ENCODE measurements at regions not wholly inside any gene's neighbourhood (a gene's known extent, or its start where the extent isn't known, plus 50 kb on each side); places are given as distances from the start of the nearest gene placed in this dataset.

DNA sequence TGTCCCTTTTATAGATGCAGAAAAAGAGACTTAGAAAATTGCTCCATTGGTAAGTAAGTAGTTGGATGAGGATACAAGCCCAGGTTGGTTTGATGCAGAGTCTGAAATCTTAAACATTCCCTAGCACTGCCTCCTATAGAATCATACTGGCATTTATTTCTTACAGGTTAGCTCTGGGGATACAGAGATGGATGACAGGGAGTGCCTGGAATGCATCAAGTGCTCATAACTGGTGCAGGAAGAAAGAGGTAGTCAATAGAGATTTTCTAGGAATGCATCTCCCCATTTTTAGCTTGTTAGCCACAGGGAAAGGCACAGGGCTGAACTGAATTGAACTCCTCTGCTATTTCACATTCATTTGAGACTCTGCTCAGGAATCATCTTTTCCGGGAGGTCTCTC is 269.0 kb upstream of the USP24 start:
- H2AFZ ChIP-seq (ENCODE audit: low read depth, low read length): no peak overlapping the region
- H3K4me3 ChIP-seq (ENCODE audit: low read length): no peak overlapping the region
- TF ChIP-seq EZH2phosphoT487 (IDR thresholded peaks at IDR 0.05; ENCODE audit: low read depth): no peak
- no peak for TF ChIP-seq CTCF (IDR thresholded peaks at IDR 0.05; ENCODE audit: low read depth, low read length)
- no peaks in the 10 kb centered on the region; the same call in 1 of the 2 replicates for H3K27me3 ChIP-seq (ENCODE audit: low read depth, low read length)
- no peaks in the 10 kb centered on the region for H3K9me3 ChIP-seq (ENCODE audit: insufficient read depth, low read length)
- H3K9ac ChIP-seq (ENCODE audit: low read length): no peak overlapping the region
- H3K4me1 ChIP-seq (ENCODE audit: low read length): no peaks in the 10 kb centered on the region
- H4K20me1 ChIP-seq (ENCODE audit: insufficient read depth, low read length): no peaks in the 10 kb centered on the region
- no peaks in the 10 kb centered on the region for H3K79me2 ChIP-seq (ENCODE audit: low read length)
- H3K27ac ChIP-seq (ENCODE audit: low read length): no peak overlapping the region
- H3K4me2 ChIP-seq (ENCODE audit: low read length): no peak overlapping the region
- no peaks in the 10 kb centered on the region for H3K36me3 ChIP-seq (replicated peaks; ENCODE audit: low read depth, low read length)

- Histone ChIP-seq H3K4me2 (ENCODE audit: low read length) (no peak overlapping the region), H2AFZ (ENCODE audit: low read depth, low read length) (no peak overlapping the region), H3K9ac (ENCODE audit: low read length) (no peak overlapping the region), H3K36me3 (replicated peaks; ENCODE audit: low read depth, low read length) (no peaks in the 10 kb centered on the region), H3K27ac (ENCODE audit: low read length) (no peak overlapping the region), H3K79me2 (ENCODE audit: low read length) (no peaks in the 10 kb centered on the region), H3K4me1 (ENCODE audit: low read length) (no peaks in the 10 kb centered on the region), H4K20me1 (ENCODE audit: insufficient read depth, low read length) (no peaks in the 10 kb centered on the region), H3K9me3 (ENCODE audit: insufficient read depth, low read length) (no peaks in the 10 kb centered on the region), H3K4me3 (ENCODE audit: low read length) (no peak overlapping the region), H3K27me3 (ENCODE audit: low read depth, low read length) (no peaks in the 10 kb centered on the region; the same call in 1 of the 2 replicates)
- TF ChIP-seq EZH2phosphoT487 (IDR thresholded peaks at IDR 0.05; ENCODE audit: low read depth) (no peak), CTCF (IDR thresholded peaks at IDR 0.05; ENCODE audit: low read depth, low read length) (0 out of 2 replicates have a peak, but pooled peaks have one; percentile 10)
These were observed 268.4 kb upstream of the USP24 start for GRCh38 chr1:55483523-55483922.

DNA sequence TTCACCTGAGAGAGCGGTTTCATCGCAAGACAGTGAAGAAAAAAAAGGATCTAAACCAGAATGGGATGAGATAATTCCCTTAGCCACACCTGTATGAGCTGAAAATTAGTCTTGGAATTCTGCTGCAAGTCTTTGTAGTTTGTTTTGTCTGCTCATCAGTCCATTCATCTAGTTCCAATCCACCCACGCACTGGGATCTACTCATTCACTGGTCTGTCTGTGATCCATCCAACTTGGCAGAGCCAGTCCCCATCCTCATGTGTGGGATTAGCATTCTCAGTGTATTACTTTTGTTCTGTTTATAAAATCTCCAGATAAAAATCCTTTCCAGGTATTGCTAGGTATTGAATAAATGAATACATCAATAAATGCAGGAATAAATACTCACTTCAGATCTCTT is 266.5 kb upstream of the USP24 start:
- H3K4me1 ChIP-seq (ENCODE audit: low read length): no peaks in the 10 kb centered on the region
- no peaks in the 10 kb centered on the region for H4K20me1 ChIP-seq (ENCODE audit: insufficient read depth, low read length)
- no peaks in the 10 kb centered on the region; the same call in 1 of the 2 replicates for H3K27me3 ChIP-seq (ENCODE audit: low read depth, low read length)
- H3K9ac ChIP-seq (ENCODE audit: low read length): no peak overlapping the region
- no peak overlapping the region for H3K4me3 ChIP-seq (ENCODE audit: low read length)
- no peaks in the 10 kb centered on the region for H3K36me3 ChIP-seq (replicated peaks; ENCODE audit: low read depth, low read length)
- H3K9me3 ChIP-seq (ENCODE audit: insufficient read depth, low read length): no peaks in the 10 kb centered on the region
- no peak overlapping the region for H3K4me2 ChIP-seq (ENCODE audit: low read length)
- H3K79me2 ChIP-seq (ENCODE audit: low read length): no peaks in the 10 kb centered on the region
- no peak overlapping the region for H2AFZ ChIP-seq (ENCODE audit: low read depth, low read length)
- TF ChIP-seq CTCF (IDR thresholded peaks at IDR 0.05; ENCODE audit: low read depth, low read length) (no peak), EZH2phosphoT487 (IDR thresholded peaks at IDR 0.05; ENCODE audit: low read depth) (no peak)
- no peak overlapping the region for H3K27ac ChIP-seq (ENCODE audit: low read length)

DNA sequence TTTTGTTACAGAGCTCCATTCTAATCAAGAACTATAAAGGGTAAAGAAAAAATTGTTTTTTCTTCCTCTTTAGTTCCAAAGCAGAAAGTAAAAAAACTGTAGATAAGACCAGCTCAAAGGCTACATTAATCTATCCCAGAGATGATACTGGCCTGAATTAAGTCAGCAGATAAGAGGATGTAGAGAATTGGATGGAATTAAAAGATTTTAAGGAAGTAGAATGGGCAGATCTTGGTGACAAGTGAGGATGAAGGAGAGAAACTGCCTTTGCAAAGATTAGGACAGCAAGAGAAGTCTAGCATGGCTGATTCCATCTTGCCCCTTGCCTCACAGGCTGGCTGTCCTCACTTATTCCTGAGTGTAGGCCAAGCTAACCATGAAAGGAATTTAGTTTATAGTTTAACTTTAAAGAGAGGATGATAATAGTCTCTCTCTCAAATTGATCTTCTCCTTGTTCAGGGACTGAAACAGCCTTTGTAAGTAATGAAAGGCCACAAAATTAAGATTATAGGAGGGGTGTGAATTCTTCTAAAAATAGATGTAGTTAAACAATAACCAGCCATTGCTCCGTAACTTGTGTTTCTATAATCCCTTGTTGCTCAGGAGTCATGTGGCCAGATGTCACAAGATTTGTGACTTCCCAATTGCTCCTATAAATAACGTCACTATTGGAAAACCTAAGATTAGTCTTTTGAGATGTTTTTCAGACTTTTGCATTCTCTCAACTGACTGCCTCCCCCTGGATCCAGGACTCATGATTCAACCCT is 265.0 kb upstream of the USP24 start:
- H3K9me3 ChIP-seq (ENCODE audit: insufficient read depth, low read length): no peaks in the 10 kb centered on the region
- H3K4me3 ChIP-seq (ENCODE audit: low read length): no peak overlapping the region
- H3K36me3 ChIP-seq (replicated peaks; ENCODE audit: low read depth, low read length): no peaks in the 10 kb centered on the region
- no peak overlapping the region for H2AFZ ChIP-seq (ENCODE audit: low read depth, low read length)
- H4K20me1 ChIP-seq (ENCODE audit: insufficient read depth, low read length): no peaks in the 10 kb centered on the region
- TF ChIP-seq CTCF (IDR thresholded peaks at IDR 0.05; ENCODE audit: low read depth, low read length) (no peak), EZH2phosphoT487 (IDR thresholded peaks at IDR 0.05; ENCODE audit: low read depth) (no peak)
- H3K27ac ChIP-seq (ENCODE audit: low read length): no peak overlapping the region
- H3K4me2 ChIP-seq (ENCODE audit: low read length): no peak overlapping the region
- no peaks in the 10 kb centered on the region for H3K4me1 ChIP-seq (ENCODE audit: low read length)
- H3K27me3 ChIP-seq (ENCODE audit: low read depth, low read length): peaks cover 3% of the 10 kb centered on the region; the same call in 1 of the 2 replicates
- H3K79me2 ChIP-seq (ENCODE audit: low read length): no peaks in the 10 kb centered on the region
- H3K9ac ChIP-seq (ENCODE audit: low read length): no peak overlapping the region

All from OCI-LY3 (cell line).